ENCODE measurements at regions not wholly inside any gene's neighbourhood (a gene's known extent, or its start where the extent isn't known, plus 50 kb on each side); places are given as distances from the start of the nearest gene placed in this dataset.
"Not testable (repeated sequence)": the region's sequence is repeated elsewhere in the genome, so short reads cannot be mapped to it uniquely, and the experiment has no call there.

DNA sequence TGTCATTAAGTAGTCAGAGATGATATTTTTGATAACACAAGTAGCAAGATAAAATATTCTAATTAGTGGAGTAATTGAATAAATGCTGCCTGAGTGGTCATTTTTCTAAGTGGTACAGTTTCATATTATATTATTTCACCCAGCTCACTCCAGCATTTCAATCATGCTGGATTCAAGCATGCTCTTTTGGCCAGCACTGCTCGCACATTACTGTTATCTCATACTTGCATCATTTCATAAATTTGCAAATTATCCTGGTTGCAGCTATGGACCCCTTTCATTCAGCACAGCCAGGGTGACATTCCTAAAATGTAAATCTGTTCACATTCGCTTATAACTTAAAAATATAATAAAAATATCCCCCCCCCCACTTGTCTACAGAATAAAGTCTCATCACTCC lies 520.8 kb upstream of the CYLC2 start:
- TF ChIP-seq, protein P1, sequence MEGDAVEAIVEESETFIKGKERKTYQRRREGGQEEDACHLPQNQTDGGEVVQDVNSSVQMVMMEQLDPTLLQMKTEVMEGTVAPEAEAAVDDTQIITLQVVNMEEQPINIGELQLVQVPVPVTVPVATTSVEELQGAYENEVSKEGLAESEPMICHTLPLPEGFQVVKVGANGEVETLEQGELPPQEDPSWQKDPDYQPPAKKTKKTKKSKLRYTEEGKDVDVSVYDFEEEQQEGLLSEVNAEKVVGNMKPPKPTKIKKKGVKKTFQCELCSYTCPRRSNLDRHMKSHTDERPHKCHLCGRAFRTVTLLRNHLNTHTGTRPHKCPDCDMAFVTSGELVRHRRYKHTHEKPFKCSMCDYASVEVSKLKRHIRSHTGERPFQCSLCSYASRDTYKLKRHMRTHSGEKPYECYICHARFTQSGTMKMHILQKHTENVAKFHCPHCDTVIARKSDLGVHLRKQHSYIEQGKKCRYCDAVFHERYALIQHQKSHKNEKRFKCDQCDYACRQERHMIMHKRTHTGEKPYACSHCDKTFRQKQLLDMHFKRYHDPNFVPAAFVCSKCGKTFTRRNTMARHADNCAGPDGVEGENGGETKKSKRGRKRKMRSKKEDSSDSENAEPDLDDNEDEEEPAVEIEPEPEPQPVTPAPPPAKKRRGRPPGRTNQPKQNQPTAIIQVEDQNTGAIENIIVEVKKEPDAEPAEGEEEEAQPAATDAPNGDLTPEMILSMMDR (IDR thresholded peaks at IDR 0.05): no peak
- no peak for TF ChIP-seq POLR2A (IDR thresholded peaks at IDR 0.05)
- no peak for DNase-seq
- intact Hi-C loops (cut with DNase I): no loop called here
- no peaks in the 10 kb centered on the region for H3K36me3 ChIP-seq (replicated peaks in 1 of 2)
- H3K27me3 ChIP-seq: no peaks in the 10 kb centered on the region
- no peak overlapping the region for H3K4me3 ChIP-seq
- WGBS, 4 donors: 61 to 81% (median 71%) methylated on average over 2 of the region's 2 CpGs
- H3K27ac ChIP-seq: no peak overlapping the region
- no peaks in the 10 kb centered on the region for H3K4me1 ChIP-seq (replicated peaks in 1 of 2)
- H3K9me3 ChIP-seq (replicated peaks in 1 of 3): peaks cover 0 to 5% (median 0%) of the 10 kb centered on the region in 3 donors

DNA sequence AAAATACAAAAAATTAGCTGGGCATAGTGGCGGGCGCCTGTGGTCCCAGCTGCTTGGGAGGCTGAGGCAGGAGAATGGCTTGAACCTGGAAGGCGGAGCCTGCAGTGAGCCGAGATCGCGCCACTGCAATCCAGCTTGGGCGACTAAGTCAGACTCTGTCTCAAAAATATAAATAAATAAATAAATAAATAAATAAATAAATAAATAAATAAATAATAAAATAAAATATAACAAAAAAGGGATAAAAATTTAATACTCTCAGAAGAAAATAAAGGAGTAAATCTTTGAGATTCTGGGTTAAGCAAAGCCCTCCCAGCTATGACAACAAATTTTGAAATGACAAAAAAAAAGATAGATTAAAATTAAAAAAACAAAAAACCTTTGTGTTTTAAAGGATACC lies 525.7 kb upstream of the CYLC2 start:
- H3K27ac ChIP-seq; H3K36me3 ChIP-seq (replicated peaks in 1 of 2); DNase-seq; intact Hi-C loops (cut with DNase I); H3K27me3 ChIP-seq; H3K4me3 ChIP-seq; H3K4me1 ChIP-seq (replicated peaks in 1 of 2); H3K9me3 ChIP-seq (replicated peaks in 1 of 3): not testable (repeated sequence)
- 90 to 94% (median 94%) methylated on average over 6 to 7 of the region's 7 CpGs for WGBS, 4 donors

DNA sequence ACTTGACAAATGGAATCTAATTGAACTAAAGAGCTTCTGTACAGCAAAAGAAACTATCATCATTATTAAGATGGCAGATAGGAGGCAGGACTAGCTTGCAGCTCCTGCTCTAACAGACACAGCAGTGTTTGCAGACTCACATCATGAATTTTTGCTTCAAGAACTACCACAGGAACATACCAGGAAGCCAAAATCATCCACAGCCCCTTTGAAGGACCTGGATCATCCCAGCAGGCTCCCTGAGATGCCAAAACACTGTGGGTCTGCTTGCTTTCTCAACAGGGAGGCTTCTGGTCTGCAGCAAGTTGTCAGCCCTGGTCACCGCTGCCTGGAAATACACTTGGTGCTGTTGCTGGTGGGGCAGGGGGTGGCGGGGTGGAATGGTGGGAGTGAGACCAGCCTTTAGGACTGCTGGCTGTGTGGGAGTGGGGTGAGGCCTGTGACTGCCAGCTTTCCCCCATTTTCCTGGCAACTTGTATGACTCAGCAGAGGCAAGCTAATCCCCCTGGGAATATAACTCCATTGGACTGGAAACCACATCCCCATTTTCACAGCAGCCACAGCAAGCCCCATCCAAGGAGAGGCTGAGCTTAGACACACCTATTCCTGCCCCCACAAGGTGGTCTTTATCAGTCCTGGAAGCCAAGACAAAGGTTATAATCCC lies 533.8 kb upstream of the CYLC2 start:
- Histone ChIP-seq H3K4me3 (no peak overlapping the region), H3K36me3 (replicated peaks in 1 of 2) (no peaks in the 10 kb centered on the region), H3K27ac (no peak overlapping the region), H3K9me3 (replicated peaks in 1 of 3) (no peaks in the 10 kb centered on the region), H3K27me3 (no peaks in the 10 kb centered on the region), H3K4me1 (replicated peaks in 1 of 2) (no peaks in the 10 kb centered on the region)
- whole genome bisulfite sequencing, 4 donors: 88 to 100% (median 97%) methylated on average over 1 to 2 of the region's 2 CpGs
- intact Hi-C loops (cut with DNase I): no loop called here
- DNase-seq: no peak
- TF ChIP-seq POLR2A (IDR thresholded peaks at IDR 0.05): no peak
- TF ChIP-seq, protein P1 (IDR thresholded peaks at IDR 0.05): no peak

DNA sequence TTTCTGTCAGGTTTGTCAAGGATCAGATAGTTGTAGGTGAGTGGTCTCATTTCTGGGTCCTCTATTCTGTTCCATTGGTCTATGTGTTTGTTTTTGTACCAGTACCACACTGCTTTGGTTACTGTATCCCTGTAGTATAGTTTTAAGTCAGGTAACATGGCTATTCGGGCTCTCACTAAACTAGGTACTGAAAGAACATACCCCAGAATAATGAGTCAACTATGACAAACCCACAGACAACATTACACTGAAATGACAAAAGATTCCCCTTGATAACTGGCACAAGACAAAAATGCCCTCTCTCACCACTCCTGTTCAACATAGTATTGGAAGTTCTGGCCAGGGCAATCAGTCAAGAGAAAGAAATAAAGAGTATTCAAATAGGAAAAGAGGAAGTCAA lies 535.3 kb upstream of the CYLC2 start:
- TF ChIP-seq POLR2A (IDR thresholded peaks at IDR 0.05): no peak
- TF ChIP-seq, protein P1 (IDR thresholded peaks at IDR 0.05): no peak
- Histone ChIP-seq H3K4me1 (replicated peaks in 1 of 2) (no peaks in the 10 kb centered on the region), H3K27ac (no peak overlapping the region), H3K36me3 (replicated peaks in 1 of 2) (no peaks in the 10 kb centered on the region), H3K27me3 (no peaks in the 10 kb centered on the region), H3K9me3 (replicated peaks in 1 of 3) (no peaks in the 10 kb centered on the region), H3K4me3 (no peak overlapping the region)
- 65 to 92% (median 67%) methylated on average over 1 of the region's 1 CpG for WGBS, 4 donors
- no peak for DNase-seq
- intact Hi-C loops (cut with DNase I): no loop called here

DNA sequence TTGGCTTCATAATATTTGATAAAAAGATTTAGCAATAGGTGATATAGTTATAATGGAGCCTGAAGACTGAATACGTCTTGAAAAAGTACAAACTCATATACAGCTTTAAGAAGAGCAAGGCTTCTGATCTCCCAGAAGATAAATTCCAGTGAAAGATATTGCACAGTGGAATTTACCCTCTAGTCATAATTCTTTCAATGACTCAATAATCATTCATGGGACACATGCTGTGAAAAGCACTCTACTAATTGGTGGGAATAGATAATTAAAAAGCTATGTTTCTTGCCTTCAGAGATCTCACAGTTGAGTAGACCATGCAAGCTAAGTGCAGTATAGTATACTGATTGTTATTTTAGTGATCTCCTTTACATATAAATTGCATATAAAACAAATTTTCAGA lies 538.6 kb upstream of the CYLC2 start:
- intact Hi-C loops (cut with DNase I): no loop called here
- WGBS, 4 donors: 72 to 76% (median 74%) methylated on average over 1 of the region's 1 CpG

More for the DNA sequence above, 538.6 kb upstream of the CYLC2 start:
- no peak overlapping the region for H3K27ac ChIP-seq
- no peaks in the 10 kb centered on the region for H3K36me3 ChIP-seq (replicated peaks in 1 of 2)
- H3K9me3 ChIP-seq (replicated peaks in 1 of 3): no peaks in the 10 kb centered on the region
- H3K4me1 ChIP-seq (replicated peaks in 1 of 2): no peaks in the 10 kb centered on the region
- no peak overlapping the region for H3K4me3 ChIP-seq
- no peak for DNase-seq
- H3K27me3 ChIP-seq: no peaks in the 10 kb centered on the region
- TF ChIP-seq POLR2A (IDR thresholded peaks at IDR 0.05): no peak
- TF ChIP-seq, protein P1 (IDR thresholded peaks at IDR 0.05): no peak
